ENCODE measurements at regions not wholly inside any gene's neighbourhood (a gene's known extent, or its start where the extent isn't known, plus 50 kb on each side); places are given as distances from the start of the nearest gene placed in this dataset.
"Not testable (repeated sequence)": the region's sequence is repeated elsewhere in the genome, so short reads cannot be mapped to it uniquely, and the experiment has no call there.

GRCh38 chr12:107377596-107378385 lies 284.4 kb upstream of the CRY1 start:
- no peak for DNase-seq

GRCh38 chr12:107378609-107379008 lies 285.3 kb upstream of the CRY1 start:
- no peak for DNase-seq

- not testable (repeated sequence) for DNase-seq
Observed at GRCh38 chr12:107379142-107379851, 285.9 kb upstream of the CRY1 start.

GRCh38 chr12:107379852-107380567 lies 286.7 kb upstream of the CRY1 start:
- no peak for DNase-seq

GRCh38 chr12:107384645-107385044 lies 291.3 kb upstream of the CRY1 start:
- DNase-seq: no peak

- DNase-seq: no peak
Observed at GRCh38 chr12:107385509-107385908, 292.2 kb upstream of the CRY1 start.

GRCh38 chr12:107386569-107386968 lies 293.2 kb upstream of the CRY1 start:
- DNase-seq: no peak

GRCh38 chr12:107388263-107388662 lies 294.9 kb upstream of the CRY1 start:
- DNase-seq: no peak

GRCh38 chr12:107390414-107390813 lies 295.2 kb upstream of the PWP1 start:
- DNase-seq: no peak

- DNase-seq: no peak
Observed at GRCh38 chr12:107393043-107393717, 292.4 kb upstream of the PWP1 start.

GRCh38 chr12:107394693-107395092 lies 290.9 kb upstream of the PWP1 start:
- no peak for DNase-seq

GRCh38 chr12:107395817-107396216 lies 289.8 kb upstream of the PWP1 start:
- no peak for DNase-seq

- DNase-seq: no peak
Observed at GRCh38 chr12:107396991-107397390, 288.6 kb upstream of the PWP1 start.

- DNase-seq: no peak
Observed at GRCh38 chr12:107397890-107398500, 287.6 kb upstream of the PWP1 start.

GRCh38 chr12:107399046-107399445 lies 286.6 kb upstream of the PWP1 start:
- DNase-seq: no peak

GRCh38 chr12:107400686-107401447 lies 284.7 kb upstream of the PWP1 start:
- DNase-seq: no peak

- peak; percentile 20 for DNase-seq
Observed at GRCh38 chr12:107402041-107403022, 283.3 kb upstream of the PWP1 start.

GRCh38 chr12:107404981-107405380 lies 280.6 kb upstream of the PWP1 start:
- no peak for DNase-seq

- DNase-seq: no peak
Observed at GRCh38 chr12:107405436-107405835, 280.2 kb upstream of the PWP1 start.

GRCh38 chr12:107406932-107407331 lies 278.7 kb upstream of the PWP1 start:
- DNase-seq: no peak
